Adipocyte (in vitro differentiated cells): ENCODE measurements at regions not wholly inside any gene's neighbourhood (a gene's known extent, or its start where the extent isn't known, plus 50 kb on each side); places are given as distances from the start of the nearest gene placed in this dataset.

ENCODE experiments used
- DNase-seq: peaks from one replicate; pipeline ENCODE4 v3.0.0-alpha.2; 2015; ENCODE audit warnings: low read depth
- H3K27me3 ChIP-seq: replicated peaks from 2 replicates; pipeline ENCODE4 v1.7.0; 2013; ENCODE audit warnings: mild to moderate bottlenecking, low read length, moderate library complexity; ENCODE audit not compliant: control insufficient read depth, insufficient read depth
- H3K36me3 ChIP-seq: 2 replicates; pipeline ENCODE4 v1.7.0; 2013; ENCODE audit warnings: low read length, mild to moderate bottlenecking, moderate library complexity; ENCODE audit not compliant: control insufficient read depth, insufficient read depth, severe bottlenecking
- H3K4me1 ChIP-seq: 2 replicates; pipeline ENCODE4 v1.7.0; 2013; ENCODE audit warnings: mild to moderate bottlenecking, low read length, moderate library complexity; ENCODE audit not compliant: control insufficient read depth, insufficient read depth
- H3K4me3 ChIP-seq: 2 replicates; pipeline ENCODE4 v1.7.0; 2013; ENCODE audit warnings: mild to moderate bottlenecking, low read length, moderate library complexity
- H3K9ac ChIP-seq: 2 replicates; pipeline ENCODE4 v1.7.0; 2013; ENCODE audit warnings: mild to moderate bottlenecking, low read length, moderate library complexity
- H3K9me3 ChIP-seq: 2 replicates; pipeline ENCODE4 v1.7.0; 2013; ENCODE audit warnings: mild to moderate bottlenecking, low read length, moderate library complexity; ENCODE audit not compliant: control insufficient read depth

DNA sequence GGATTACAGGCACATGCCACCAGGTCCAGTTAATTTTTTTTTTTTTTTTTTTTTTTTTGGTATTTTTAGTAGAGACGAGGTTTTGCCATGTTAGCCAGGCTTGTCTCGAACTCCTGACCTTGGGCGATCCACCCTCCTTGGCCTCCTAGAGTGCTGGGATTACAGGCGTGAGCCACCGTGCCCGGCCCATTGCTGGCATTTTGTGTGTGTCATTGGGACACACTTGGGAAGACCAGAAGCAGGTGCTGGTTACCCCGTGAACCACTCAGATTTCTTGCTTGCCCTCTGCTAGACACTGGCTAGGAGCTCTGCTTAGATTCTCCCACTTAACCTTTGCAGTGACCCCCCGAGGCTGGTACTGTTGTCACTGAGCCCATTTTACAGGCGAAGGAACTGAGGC, 229.3 kb downstream of the IRF8 start:
- DNase-seq: no peak
- H3K4me1 ChIP-seq: no peaks in the 10 kb centered on the region
- H3K9me3 ChIP-seq: no peaks in the 10 kb centered on the region
- H3K27me3 ChIP-seq: peaks cover 64% of the 10 kb centered on the region
- no peak overlapping the region for H3K4me3 ChIP-seq
- H3K36me3 ChIP-seq: no peaks in the 10 kb centered on the region
- no peak overlapping the region for H3K9ac ChIP-seq

GRCh38 chr16:86129541-86129940, 230.6 kb downstream of the IRF8 start:
- no peaks in the 10 kb centered on the region for H3K36me3 ChIP-seq
- no peaks in the 10 kb centered on the region for H3K9me3 ChIP-seq
- H3K4me3 ChIP-seq: no peak overlapping the region
- peak; percentile 50 for DNase-seq
- peaks cover 55% of the 10 kb centered on the region for H3K27me3 ChIP-seq
- no peak overlapping the region for H3K9ac ChIP-seq
- H3K4me1 ChIP-seq: no peaks in the 10 kb centered on the region

- Histone ChIP-seq H3K27me3 (peaks cover 57% of the 10 kb centered on the region), H3K36me3 (no peaks in the 10 kb centered on the region), H3K9ac (no peak overlapping the region), H3K9me3 (peaks cover 5% of the 10 kb centered on the region), H3K4me3 (no peak overlapping the region), H3K4me1 (no peaks in the 10 kb centered on the region)
- DNase-seq: no peak
These were observed 234.4 kb downstream of the IRF8 start for GRCh38 chr16:86133377-86133776.

GRCh38 chr16:86133847-86134375, 234.9 kb downstream of the IRF8 start:
- Histone ChIP-seq H3K4me3 (no peak overlapping the region), H3K36me3 (no peaks in the 10 kb centered on the region), H3K9ac (no peak overlapping the region), H3K9me3 (peaks cover 5% of the 10 kb centered on the region), H3K27me3 (peaks cover 58% of the 10 kb centered on the region), H3K4me1 (no peaks in the 10 kb centered on the region)
- DNase-seq: no peak

DNA sequence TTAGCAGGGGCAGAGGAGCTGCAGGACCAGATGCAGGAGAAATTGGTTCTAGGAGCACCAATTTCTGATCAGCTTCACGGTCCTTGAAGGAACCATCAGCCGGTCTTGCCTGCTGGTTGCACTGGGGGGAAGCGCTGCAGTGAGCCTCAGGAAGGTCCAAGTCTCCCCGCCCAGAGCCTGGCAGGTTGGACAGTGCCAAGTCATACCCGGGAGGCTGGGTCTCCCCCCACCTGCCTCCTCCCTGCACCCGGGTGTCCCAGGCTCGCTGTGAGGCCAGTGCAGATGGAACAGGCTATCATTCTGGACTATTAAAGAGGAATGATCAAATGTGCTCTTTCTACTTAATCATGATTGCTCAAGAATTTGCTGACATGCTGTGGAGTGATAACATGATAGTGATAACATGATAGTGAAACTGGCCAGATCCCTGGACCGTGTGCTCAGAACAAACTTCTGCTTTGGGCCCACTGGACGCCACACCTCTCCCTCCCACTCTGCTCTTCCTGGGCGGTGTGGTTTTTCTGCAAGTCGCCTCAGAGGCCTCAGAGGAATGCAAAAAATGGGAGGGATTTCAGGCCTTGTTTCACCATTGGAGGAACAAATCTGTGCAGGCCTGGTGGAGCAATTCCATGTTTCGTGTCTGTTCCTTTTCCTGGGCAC, 236.0 kb downstream of the IRF8 start:
- peaks cover 5% of the 10 kb centered on the region for H3K9me3 ChIP-seq
- peaks cover 58% of the 10 kb centered on the region for H3K27me3 ChIP-seq
- H3K4me1 ChIP-seq: no peaks in the 10 kb centered on the region
- H3K36me3 ChIP-seq: no peaks in the 10 kb centered on the region
- no peak for DNase-seq
- no peak overlapping the region for H3K4me3 ChIP-seq
- H3K9ac ChIP-seq: no peak overlapping the region

GRCh38 chr16:86137359-86137758, 238.4 kb downstream of the IRF8 start:
- no peak for DNase-seq
- H3K27me3 ChIP-seq: peaks cover 61% of the 10 kb centered on the region
- no peaks in the 10 kb centered on the region for H3K4me1 ChIP-seq
- no peak overlapping the region for H3K4me3 ChIP-seq
- H3K9me3 ChIP-seq: peaks cover 5% of the 10 kb centered on the region
- H3K9ac ChIP-seq: no peak overlapping the region
- no peaks in the 10 kb centered on the region for H3K36me3 ChIP-seq

GRCh38 chr16:86138121-86139085, 239.4 kb downstream of the IRF8 start:
- Histone ChIP-seq H3K4me1 (no peaks in the 10 kb centered on the region), H3K4me3 (no peak overlapping the region), H3K27me3 (peaks cover 55% of the 10 kb centered on the region), H3K9me3 (peaks cover 5% of the 10 kb centered on the region), H3K9ac (no peak overlapping the region), H3K36me3 (no peaks in the 10 kb centered on the region)
- no peak for DNase-seq

- H3K9ac ChIP-seq: no peak overlapping the region
- DNase-seq: peak; percentile 16
- peaks cover 6% of the 10 kb centered on the region for H3K9me3 ChIP-seq
- H3K36me3 ChIP-seq: no peaks in the 10 kb centered on the region
- no peak overlapping the region for H3K4me3 ChIP-seq
- peaks cover 41% of the 10 kb centered on the region for H3K27me3 ChIP-seq
- H3K4me1 ChIP-seq: no peaks in the 10 kb centered on the region
These were observed 243.9 kb downstream of the IRF8 start for GRCh38 chr16:86142801-86143236.

GRCh38 chr16:86143666-86144065, 244.7 kb downstream of the IRF8 start:
- no peaks in the 10 kb centered on the region for H3K4me1 ChIP-seq
- peaks cover 9% of the 10 kb centered on the region for H3K9me3 ChIP-seq
- no peak overlapping the region for H3K4me3 ChIP-seq
- H3K9ac ChIP-seq: no peak overlapping the region
- no peaks in the 10 kb centered on the region for H3K36me3 ChIP-seq
- H3K27me3 ChIP-seq: peaks cover 33% of the 10 kb centered on the region
- no peak for DNase-seq

GRCh38 chr16:86145669-86146068, 246.7 kb downstream of the IRF8 start:
- Histone ChIP-seq H3K4me1 (no peaks in the 10 kb centered on the region), H3K9me3 (peaks cover 9% of the 10 kb centered on the region), H3K4me3 (no peak overlapping the region), H3K9ac (no peak overlapping the region), H3K27me3 (peaks cover 38% of the 10 kb centered on the region), H3K36me3 (no peaks in the 10 kb centered on the region)
- DNase-seq: no peak

- peaks cover 53% of the 10 kb centered on the region for H3K27me3 ChIP-seq
- H3K36me3 ChIP-seq: no peaks in the 10 kb centered on the region
- no peak overlapping the region for H3K4me3 ChIP-seq
- DNase-seq: no peak
- no peak overlapping the region for H3K9ac ChIP-seq
- no peaks in the 10 kb centered on the region for H3K4me1 ChIP-seq
- peaks cover 9% of the 10 kb centered on the region for H3K9me3 ChIP-seq
These were observed 251.8 kb downstream of the IRF8 start for GRCh38 chr16:86150641-86151238.
